ENCODE measurements at regions not wholly inside any gene's neighbourhood (a gene's known extent, or its start where the extent isn't known, plus 50 kb on each side); places are given as distances from the start of the nearest gene placed in this dataset.
"Not testable (repeated sequence)": the region's sequence is repeated elsewhere in the genome, so short reads cannot be mapped to it uniquely, and the experiment has no call there.

DNA sequence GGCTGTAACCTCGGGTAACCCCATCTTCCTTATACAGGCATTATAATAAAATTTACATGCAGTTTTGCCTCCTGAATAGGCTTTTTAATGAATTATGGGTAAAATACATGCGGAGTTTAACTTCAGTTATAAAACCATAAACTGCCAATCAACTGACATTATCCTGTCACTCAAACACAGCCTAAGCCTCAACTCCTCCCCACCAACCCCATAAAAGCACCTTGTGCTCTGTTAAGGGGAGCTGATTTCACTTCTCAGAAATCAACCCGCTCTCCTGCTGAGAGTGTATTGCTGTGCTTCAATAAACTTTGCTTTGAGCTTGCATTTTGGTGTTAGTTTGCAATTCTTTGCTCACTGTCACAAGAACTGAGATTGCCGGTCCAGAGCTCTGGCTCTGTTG, 1812.2 kb downstream of the BRINP3 start:
- DNase-seq, result no peak

DNA sequence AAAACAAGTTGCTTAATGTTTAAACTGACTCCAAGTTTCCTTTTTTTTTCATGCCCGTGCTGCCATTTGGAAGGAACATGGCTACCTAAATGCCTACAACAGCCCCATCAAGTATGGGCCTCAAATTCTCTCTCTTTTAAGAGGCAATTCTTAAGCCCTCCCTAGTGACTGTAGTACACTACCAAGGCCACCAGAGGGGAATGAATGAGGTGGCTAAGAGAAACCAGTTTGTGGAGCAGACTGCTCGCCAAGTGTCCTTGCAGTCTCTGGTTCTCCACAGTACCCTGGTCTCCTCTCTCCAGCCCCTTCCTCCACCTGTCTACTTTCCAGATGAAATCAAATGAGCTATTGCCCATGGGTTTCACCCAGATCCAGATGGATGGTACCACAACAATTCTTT, 1809.6 kb downstream of the BRINP3 start:
- peak in 1 of 2 experiments; percentile 2 for DNase-seq

DNA sequence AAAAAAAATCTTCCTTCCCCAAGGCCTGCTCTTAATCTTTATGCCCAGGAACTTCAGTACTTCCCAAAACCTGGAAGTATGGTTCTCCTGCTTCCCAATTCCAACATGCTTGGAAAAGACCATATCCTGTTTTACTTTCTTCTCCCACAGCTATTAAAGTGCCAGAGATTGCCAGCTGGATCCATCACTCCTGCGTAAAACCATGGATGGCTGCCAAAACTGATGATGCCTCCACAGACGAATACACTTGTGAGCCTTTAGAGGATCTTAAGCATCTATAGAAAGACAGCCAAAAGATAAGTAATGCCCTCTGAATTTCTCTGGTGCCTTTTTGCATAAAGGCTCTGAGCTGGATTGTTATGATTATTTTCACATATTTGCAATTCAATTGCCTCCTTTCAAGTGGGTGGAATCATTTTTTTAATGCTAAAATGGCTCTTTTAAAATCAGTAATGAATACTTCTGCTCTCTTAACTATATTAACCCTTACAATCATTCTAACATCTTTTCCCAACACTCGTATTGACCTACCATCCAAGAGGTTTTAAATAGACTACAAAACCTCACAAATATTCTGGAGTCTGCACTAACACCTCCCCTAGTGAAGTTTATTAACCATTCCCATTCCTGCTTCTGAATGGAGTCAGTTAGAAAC, 1807.8 kb downstream of the BRINP3 start:
- DNase-seq, result peak; percentile 58 to 89

DNA sequence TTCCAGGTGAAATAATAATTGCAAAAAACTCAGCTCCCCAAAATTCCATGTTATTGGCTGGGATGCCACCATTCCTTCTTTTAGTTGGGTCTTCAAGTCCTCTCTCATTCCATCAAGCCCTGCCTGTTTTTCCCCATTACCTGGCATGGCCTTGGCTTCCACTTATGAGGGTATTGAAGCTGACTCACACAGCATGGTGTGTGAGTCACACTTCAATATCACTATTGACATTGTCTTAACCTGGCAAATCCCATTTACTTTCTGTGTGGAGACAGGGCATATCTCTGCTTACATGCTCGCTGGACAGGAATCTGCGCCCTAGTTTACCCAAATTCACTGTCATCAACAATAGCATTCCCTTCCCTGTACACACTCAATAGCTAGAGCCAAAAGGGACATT, 1806.8 kb downstream of the BRINP3 start:
- peak in 1 of 2 experiments; percentile 6 for DNase-seq

DNA sequence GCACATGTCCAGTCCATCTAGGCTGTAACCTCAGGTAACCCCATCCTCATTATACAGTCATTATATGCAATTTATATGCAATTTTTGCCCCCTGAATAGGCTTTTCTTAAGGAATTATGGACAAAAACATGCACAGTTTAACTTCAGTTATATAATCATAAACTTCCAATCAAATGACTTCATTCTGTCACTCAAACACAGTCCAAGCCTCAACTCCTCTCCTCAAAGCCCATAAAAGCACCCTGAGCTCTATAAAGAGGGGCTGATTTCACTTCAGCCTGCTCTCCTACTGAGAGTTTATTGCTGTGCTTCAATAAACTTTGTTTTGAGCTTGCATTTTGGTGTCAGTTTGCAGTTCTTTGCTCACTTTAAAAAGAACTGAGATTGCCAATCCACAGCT, 1805.5 kb downstream of the BRINP3 start:
- no peak for DNase-seq

DNA sequence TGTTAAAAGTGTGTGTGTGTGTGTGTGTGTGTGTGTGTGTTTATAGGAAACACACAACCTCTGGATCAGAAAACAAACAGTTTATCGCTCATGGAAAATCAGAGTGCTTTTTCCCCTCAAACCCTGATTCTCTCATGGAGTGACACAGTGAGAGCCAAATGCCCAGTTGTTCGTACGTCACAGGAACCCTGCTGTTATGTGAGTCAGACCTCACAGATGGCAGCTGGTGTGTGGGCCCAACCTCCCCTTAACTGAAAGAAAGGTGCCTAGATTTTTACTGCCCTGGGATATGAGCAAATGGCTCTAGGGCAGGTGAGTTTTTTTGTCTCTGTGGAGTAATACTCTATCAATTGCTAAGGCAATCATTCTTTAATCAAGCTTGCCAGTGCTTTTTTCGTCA, 1788.1 kb downstream of the BRINP3 start:
- DNase-seq, result peak in 1 of 2 experiments; percentile 73

DNA sequence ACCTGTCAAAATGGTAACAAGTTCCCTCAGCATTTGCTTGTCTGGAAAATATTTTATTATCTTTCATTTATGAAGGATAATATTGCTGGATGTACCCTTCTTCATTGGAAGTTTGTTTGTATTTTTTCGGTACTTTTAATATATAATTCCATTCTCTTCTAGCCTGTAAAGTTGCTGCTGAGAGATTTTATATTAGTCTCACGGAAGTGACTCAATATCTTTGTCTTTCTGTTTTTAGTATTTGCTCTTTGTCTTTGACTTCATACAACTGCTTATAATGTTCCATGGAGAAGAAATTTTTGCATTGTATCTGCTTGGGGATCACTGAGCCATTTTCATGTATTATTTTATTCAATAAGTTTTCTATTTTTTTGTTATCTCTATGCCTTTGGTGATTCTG, 1777.5 kb downstream of the BRINP3 start:
- no peak for DNase-seq

DNA sequence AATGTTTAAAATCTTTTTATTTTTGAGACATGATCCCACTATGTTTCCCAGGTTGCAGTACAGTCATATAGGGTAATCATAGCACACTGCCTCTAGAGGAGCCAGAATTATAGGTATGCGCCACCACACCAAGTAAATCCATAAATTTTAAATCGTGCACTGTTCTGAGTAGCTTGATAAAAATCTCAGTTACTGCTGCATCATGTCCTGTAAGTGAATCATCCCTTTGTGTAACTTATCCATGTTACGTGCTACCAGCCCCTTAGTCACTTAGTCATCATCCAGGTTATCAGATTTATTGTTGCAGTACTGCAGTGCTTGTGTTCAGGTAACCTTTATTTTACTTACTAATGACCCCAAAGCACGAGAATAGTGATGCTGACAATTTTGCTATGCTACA, 1770.9 kb downstream of the BRINP3 start:
- DNase-seq, result no peak

DNA sequence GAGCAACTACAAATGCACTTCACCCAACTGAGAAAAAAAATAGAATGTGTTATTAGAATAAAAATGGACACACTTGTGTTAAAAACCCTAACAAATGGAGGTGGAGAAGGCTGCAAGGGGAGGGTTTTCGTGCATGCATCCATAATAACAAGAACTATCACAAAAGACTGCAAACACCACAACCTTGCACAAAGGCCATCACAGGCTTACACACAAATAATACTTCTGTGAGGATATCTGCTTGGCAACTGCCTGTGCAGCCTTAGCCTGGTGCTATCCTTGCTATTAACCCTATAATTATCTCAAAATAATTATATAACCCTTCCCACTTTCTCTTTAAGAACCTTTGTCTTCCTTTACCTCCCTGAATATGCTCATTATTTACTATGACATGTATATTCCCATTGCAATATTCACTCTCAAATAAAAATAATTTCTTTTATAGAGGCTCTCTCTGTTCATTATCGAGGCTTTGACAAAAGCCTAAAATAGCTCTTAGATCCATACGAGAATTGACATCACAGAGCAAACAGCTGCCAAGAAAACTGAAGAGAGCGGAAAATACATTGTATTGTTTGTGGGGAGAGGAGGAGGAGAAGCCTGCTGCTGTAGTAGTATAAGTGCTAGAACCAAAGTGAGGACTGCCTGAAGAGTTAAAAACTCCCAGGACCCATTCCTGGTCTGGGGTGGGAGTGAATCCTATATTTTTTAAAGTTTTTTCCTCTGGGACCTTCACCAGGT, 1768.7 kb downstream of the BRINP3 start:
- no peak for DNase-seq

DNA sequence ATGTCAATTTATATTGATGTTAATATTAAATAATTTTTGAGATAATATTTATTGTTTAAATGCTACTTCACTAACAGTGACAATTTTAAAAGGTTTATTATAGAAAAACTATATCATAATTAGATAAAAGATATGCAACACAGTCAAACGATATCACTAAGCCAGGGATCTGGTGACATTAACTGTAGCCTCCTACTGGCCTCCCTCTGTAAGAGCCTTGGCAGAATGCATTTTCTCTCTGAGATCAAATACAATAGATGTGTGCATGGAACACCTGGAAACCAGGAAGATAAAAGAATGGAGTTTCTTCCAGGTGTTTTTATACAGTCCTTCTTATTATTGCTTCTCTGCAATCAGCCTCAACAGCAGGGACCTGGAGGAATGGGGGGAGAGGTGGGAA, 1762.1 kb downstream of the BRINP3 start:
- no peak for DNase-seq

DNA sequence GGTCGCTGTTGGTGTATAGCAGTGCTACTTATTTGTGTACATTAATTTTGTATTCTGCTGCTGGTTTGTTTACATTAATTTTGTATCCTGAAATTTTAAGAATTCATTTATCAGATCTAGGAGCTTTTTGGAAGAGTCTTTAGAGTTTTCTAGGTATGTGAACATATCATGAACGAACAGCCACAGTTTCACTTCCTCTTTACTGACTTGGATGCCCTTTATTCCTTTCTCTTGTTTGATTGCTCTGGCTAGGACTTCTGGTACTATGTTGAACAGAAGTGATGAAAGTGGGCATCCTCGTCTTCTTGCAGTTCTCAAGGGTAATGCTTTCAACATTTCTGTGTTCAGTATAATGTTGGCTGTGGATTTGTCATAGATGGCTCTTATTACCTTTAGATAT, 1757.9 kb downstream of the BRINP3 start:
- no peak for DNase-seq

DNA sequence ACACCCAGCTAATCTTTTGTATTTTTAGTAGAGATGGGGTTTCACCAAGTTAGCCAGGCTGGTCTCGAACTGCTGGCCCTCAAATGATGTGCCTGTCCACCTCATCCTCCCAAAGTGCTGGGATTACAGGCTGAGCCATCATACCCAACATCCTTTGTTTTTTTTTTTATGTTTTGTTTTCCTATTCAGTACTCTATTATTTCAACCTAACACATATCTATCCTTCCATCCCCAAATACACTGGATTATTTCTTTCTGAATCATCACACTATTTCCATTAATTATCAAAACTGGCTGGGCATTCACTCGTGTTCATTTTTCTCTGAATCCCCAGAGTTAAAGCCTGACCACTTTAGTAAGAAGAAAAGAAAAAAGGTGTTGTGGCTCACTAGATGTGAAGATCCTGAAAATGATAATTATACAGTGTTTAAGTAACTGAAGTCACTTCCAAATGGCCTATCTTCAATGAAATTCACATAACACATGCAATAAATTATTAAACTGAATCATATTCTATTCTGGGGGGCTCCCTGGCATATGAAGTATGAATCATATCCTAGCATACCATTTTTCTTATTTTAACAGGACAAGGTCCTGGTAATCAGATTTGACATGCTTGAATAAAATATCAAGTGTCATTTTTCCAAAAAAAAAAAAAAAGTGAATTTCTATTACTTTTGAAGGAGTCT, 1754.2 kb downstream of the BRINP3 start:
- no peak for DNase-seq

DNA sequence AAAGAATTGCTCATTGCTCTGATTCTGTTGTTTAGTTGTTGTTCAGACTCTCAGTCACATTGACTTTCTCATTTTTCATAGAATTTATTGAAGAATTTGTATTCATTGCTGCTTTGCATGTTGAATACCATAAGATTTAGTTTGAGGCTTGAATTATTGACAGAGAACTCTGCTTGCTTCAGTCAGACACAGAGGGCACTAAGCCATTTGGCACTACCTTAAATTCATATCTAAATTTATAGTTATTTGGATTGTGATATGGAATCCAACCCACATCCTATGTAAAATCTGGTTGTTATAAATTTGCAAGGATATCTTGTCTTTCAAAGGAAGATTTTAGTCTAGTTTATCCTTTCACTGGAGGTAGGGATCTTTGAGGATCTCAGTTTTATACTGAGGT, 1748.6 kb downstream of the BRINP3 start:
- no peak for DNase-seq

DNA sequence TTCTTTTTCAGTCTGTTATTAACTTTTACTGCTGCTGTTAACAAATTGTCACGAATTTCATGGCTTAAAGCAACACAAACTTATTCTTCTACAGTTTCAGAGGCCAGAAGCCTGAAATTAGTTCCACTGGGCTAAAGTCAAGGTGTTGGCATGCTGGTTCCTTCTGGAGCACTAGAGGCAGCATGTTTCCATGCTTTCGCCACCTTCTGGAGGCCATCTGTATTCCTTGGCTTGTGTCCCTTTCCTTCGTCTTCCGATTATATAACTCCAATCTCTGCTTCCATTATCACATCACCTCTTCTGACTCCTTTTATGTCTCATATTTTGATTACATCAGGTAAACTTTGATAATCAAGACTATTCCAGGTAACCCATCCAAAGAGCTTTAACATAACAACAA, 1742.1 kb downstream of the BRINP3 start:
- DNase-seq, result peak in 1 of 2 experiments; percentile 28

DNA sequence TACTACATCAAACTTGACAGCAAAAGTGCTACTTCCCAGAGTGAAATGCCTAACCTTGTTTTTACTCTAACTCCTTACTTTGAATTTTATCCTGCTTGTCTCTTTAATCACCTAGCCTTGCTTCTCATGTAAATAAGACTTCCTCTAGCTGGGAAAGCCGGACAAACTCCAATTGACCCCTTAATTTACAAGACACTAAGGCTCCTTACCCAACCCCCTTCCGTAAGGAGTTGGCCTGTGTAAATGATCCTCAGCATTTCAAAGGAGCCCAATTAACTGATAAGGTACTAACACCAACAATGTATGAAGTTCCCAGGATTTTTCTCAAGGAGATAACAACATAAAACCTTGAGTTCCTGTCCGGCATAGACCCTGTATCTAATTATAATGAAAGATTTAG, 1728.4 kb downstream of the BRINP3 start:
- not testable (repeated sequence) for DNase-seq

DNA sequence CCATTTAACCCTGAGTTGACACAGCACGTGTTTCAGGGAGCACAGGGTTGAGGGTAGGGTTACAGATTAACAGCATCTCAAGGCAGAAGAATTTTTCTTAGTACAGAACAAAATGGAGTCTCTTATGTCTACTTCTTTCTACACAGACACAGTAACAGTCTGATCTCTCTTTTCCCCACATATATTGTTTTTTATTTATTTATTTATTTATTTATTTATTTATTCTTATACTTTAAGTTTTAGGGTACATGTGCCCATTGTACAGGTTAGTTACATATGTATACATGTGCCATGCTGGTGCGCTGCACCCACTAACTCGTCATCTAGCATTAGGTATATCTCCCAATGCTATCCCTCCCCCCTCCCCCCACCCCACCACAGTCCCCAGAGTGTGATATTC, 1725.6 kb downstream of the BRINP3 start:
- not testable (repeated sequence) for DNase-seq

DNA sequence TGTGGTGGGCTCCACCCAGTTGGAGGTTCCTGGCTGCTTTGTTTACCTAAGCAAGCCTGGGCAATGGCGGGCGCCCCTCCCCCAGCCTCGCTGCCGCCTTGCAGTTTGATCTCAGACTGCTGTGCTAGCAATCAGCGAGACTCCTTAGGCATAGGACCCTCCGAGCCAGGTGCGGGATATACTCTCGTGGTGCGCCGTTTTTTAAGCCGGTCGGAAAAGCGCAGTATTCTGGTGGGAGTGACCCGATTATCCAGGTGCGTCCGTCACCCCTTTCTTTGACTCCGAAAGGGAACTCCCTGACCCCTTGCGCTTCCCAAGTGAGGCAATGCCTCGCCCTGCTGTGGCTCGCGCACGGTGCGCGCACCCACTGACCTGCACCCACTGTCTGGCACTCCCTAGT, 1719.9 kb downstream of the BRINP3 start:
- not testable (repeated sequence) for DNase-seq

DNA sequence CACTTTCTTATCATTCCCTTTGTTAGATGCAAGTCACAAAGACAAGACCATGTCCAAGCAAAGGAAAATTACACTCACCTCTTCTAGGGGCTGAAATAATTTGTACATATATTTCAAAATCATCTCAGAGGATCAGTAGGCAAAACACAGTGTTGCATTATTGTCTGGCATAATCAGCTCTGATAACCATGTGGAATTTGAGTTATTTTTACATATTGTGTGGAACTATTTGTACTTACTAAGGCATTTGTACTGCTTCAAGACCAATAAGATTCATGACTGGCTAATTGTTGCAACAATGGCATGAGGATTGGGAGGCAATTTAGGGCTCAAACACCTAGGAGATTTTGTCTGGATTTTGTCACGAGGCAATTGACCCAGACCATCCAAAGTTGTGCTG, 1716.4 kb downstream of the BRINP3 start:
- no peak for DNase-seq

DNA sequence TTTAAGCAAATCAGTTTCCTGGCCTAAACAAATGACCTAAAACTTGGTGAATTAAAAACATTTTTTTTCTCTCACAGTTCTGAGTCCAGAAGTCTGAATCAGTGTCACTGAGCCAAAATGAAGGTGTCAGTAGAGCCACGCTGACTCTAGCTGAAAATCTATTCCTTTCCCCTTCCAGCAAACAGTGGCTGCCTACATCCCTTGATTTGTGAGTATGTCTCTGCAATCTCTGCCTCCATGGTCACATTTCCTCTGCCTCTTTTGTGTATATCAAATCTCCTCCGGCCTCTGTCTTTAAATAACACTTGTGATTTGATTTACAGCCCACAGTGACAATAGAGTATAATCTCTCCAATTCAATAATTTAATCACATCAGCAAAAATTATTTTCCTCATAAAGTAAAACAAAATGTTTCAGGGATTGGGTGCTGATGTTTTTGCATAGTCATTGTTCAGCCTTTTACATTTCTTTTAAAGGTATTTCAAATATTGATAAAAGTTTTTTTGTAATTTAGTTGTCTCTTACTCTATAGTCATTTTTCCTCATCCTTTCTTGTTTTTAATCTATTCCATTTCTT, 1715.4 kb downstream of the BRINP3 start:
- no peak for DNase-seq

DNA sequence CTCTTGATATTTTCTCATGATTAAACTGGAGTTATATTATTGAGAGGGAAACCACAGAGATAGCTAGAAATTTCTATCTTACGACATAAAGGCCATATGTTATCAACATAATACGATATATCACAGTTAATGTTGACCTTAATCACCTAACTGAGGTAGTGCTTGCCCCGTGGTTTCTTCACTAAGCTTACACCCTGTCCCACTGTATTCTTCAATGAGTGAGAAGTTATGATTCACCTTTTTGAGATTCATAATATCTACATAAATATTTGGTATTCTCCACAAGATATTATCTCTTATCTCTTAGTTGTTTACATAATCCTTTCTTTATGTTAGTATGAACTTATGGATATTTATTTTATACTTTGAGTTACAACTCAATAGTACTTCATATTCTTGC, 1714.1 kb downstream of the BRINP3 start:
- DNase-seq, result no peak

DNA sequence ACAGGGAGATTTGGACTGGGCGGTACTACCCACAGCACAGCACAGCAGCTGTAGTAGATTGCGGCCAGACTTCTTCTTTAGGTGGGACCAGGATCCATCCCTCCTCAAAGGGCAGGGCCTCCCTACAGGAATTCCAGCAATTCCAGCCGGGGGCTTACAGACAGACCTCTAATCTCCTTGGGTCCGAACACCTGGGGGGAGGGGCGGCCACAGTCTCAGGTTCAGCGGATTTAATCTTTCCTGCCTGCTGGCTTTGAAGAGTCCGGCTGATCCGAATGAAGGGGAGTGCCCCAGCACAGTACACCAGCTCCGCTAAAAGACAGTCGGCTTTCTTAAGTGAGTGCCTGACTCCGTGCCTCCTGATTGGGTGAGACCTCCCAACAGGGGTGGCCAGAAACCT, 1708.5 kb downstream of the BRINP3 start:
- DNase-seq, result no peak

DNA sequence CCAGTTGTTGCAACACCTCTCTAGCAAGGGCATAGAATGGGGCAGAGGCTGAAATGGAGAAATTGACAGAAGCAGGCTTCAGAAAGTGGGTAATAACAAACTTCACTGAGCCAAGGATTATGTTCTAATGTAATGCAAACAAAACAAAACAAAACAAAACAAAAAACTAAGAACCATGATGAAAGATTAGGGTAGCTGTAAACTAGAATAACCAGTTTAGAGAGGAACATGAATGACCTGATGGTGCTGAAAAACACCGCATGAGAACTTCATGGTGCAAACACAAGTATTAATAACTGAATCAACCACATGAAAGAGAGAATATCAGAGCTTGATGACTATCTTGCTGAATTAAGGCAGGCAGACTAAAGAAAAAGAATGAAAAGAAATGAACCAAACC, 1707.7 kb downstream of the BRINP3 start:
- no peak for DNase-seq

DNA sequence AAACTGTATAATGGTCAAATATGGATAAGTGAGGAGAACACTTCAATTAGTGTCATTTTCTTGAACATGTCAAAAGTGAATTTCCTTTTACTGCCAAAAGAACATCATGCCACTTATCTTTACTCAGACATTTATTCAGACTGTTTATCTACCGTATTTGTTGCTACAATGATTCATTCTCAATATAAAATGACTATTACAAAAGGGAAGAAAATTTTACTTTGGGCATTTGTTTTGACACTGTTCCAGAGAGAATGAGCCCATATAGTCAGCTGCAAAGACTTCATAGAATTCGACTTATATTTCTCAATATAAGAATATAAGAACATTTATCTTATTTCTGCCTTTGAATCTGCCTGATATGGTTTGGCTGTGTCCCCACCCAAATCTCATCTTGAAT, 1699.1 kb downstream of the BRINP3 start:
- no peak for DNase-seq

All from NCI-H446 (cell line).